ENCODE measurements at regions not wholly inside any gene's neighbourhood (a gene's known extent, or its start where the extent isn't known, plus 50 kb on each side); places are given as distances from the start of the nearest gene placed in this dataset.

DNA sequence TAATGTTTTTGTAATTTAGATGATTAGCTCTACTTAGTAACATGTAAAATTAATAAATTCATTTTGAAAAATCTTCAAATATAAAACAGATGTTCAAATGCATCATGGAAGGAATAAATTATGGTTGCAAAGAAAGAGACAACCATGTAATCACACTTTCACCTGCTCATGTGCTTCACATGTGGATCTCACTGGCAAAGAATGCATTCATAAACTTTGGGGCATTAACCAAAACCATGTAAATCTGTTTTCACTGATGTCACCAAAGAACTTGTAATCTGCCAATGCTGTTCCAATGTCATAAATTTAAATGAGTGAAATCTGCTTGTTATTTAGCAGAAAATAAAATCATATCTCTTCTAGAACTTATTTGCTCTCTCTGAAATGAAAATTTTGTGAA, 142.7 kb downstream of the TENT5A start (continued):
- TF ChIP-seq POLR2AphosphoS2 (IDR thresholded peaks at IDR 0.05; ENCODE audit: low read depth, low read length) (no peak), ATF3 (IDR thresholded peaks at IDR 0.05; ENCODE audit: borderline replicate concordance, extremely low read depth, low read depth, low read length) (no peak), MXI1 (IDR thresholded peaks at IDR 0.05; ENCODE audit: low read depth, low read length) (no peak), SREBF2 (IDR thresholded peaks at IDR 0.05; ENCODE audit: low read length) (no peak), BACH1 (IDR thresholded peaks at IDR 0.05; ENCODE audit: borderline replicate concordance) (no peak), BHLHE40 (IDR thresholded peaks at IDR 0.05; ENCODE audit: borderline replicate concordance in 1 of 2, low read depth in 2 of 2, low read length in 1 of 2) (no peak), HDAC2 (IDR thresholded peaks at IDR 0.05) (no peak)

GRCh38 chr6:81608776-81609175, 143.7 kb downstream of the TENT5A start:
- no peak for DNase-seq (ENCODE audit: low read depth, low spot score)
- POLR2A ChIA-PET, result no interaction called here
- SMC1A ChIA-PET (ENCODE audit: uncharacterized antibody, unreplicated experiment), result no interaction called here
- no peaks in the 10 kb centered on the region for H3K4me1 ChIP-seq (ENCODE audit: control insufficient read depth, insufficient read depth, low read length)
- intact Hi-C loops (cut with micrococcal nuclease; ENCODE audit: unreplicated experiment) (no loop called here), in situ Hi-C loops (cut with MboI) (no loop called here)
- no peak overlapping the region for H3K4me2 ChIP-seq (ENCODE audit: control insufficient read depth, insufficient read depth)
- H3K9ac ChIP-seq (ENCODE audit: control insufficient read depth, insufficient read depth, low read length), result no peak overlapping the region
- no peak for FAIRE-seq
- CTCF ChIA-PET, result no interaction called here
- no peak for ATAC-seq
- BruUV-seq (replicated peaks), result no TSS peak
- no peaks in the 10 kb centered on the region for H4K20me1 ChIP-seq (ENCODE audit: control insufficient read depth, insufficient read depth)
- 25% methylated on average over 2 of the region's 2 CpGs for WGBS (ENCODE audit: insufficient coverage, insufficient replicate concordance, low lambda C conversion rate, missing lambda C conversion rate)
- H3K27me3 ChIP-seq (replicated peaks in 1 of 2; ENCODE audit: control insufficient read depth in 2 of 2, insufficient read depth in 2 of 2, low read length in 1 of 2), result no peaks in the 10 kb centered on the region
- H3K36me3 ChIP-seq (ENCODE audit: control insufficient read depth in 2 of 2, insufficient read depth in 2 of 2, low read length in 1 of 2), result no peaks in the 10 kb centered on the region
- RAD21 ChIA-PET (ENCODE audit: unreplicated experiment), result no interaction called here
- no peak overlapping the region for H2AFZ ChIP-seq (ENCODE audit: control insufficient read depth, low read depth, low read length)
- no peak overlapping the region for H3K27ac ChIP-seq (ENCODE audit: control insufficient read depth, insufficient read depth)
- H3K9me3 ChIP-seq (replicated peaks; ENCODE audit: control insufficient read depth, insufficient read depth, low read length), result no peaks in the 10 kb centered on the region
- no peaks in the 10 kb centered on the region for H3K79me2 ChIP-seq (ENCODE audit: control insufficient read depth, insufficient read depth, low read length)
- no peak overlapping the region for H3K4me3 ChIP-seq
- TF ChIP-seq TBL1XR1 (IDR thresholded peaks at IDR 0.05; ENCODE audit: low read depth, low read length) (no peak), PKNOX1 (IDR thresholded peaks at IDR 0.05) (no peak), CEBPZ (IDR thresholded peaks at IDR 0.05; ENCODE audit: low read depth, low read length) (no peak), IRF4 (IDR thresholded peaks at IDR 0.05; ENCODE audit: low read depth, low read length) (no peak), NFYA (IDR thresholded peaks at IDR 0.05; ENCODE audit: borderline replicate concordance, low read depth, low read length) (no peak), SP1 (IDR thresholded peaks at IDR 0.05; ENCODE audit: low read depth, low read length) (no peak), ATF2 (IDR thresholded peaks at IDR 0.05; ENCODE audit: low read length) (no peak)
- TF ChIP-seq, protein P1, sequence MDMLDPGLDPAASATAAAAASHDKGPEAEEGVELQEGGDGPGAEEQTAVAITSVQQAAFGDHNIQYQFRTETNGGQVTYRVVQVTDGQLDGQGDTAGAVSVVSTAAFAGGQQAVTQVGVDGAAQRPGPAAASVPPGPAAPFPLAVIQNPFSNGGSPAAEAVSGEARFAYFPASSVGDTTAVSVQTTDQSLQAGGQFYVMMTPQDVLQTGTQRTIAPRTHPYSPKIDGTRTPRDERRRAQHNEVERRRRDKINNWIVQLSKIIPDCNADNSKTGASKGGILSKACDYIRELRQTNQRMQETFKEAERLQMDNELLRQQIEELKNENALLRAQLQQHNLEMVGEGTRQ (IDR thresholded peaks at IDR 0.05; ENCODE audit: borderline replicate concordance, low read depth, low read length), result no peak
